MCF 10A (cell line): ENCODE measurements at regions not wholly inside any gene's neighbourhood (a gene's known extent, or its start where the extent isn't known, plus 50 kb on each side); places are given as distances from the start of the nearest gene placed in this dataset.

ENCODE experiments used
- BruUV-seq: library from RNA; stranded (reverse); fragments of 400-500 nt; replicated peaks from 2 replicates; lab custom pipeline; 2021; lab: Mats Ljungman, UMichigan
- CTCF ChIA-PET: fragments of 300-600 bp; sonication (Branson Sonifier 250); formaldehyde crosslinking; extraction: SDS; loops from one replicate; lab custom pipeline; 2021; ENCODE audit warnings: antibody characterized with exemption, inconsistent platforms; lab: Yijun Ruan, JAX
- POLR2A ChIA-PET: fragments of 300-600, 350-650 bp; sonication (Branson Sonifier 250); formaldehyde crosslinking; extraction: SDS; loops from one replicate; lab custom pipeline; 2020; ENCODE audit warnings: antibody characterized with exemption, inconsistent platforms; lab: Yijun Ruan, JAX
- DNase-seq: peaks from one replicate; pipeline ENCODE4 v3.0.0-alpha.2; 2018; ENCODE audit not compliant: unreplicated experiment
- H3K27ac Mint-ChIP-seq: one replicate; pipeline ENCODE4 v1.8.0; 2022; ENCODE audit warnings: mild to moderate bottlenecking, low read depth, mixed read lengths; ENCODE audit not compliant: unreplicated experiment
- H3K27me3 Mint-ChIP-seq: one replicate; pipeline ENCODE4 v1.8.0; 2022; ENCODE audit warnings: mixed read lengths; ENCODE audit not compliant: insufficient read depth, unreplicated experiment
- H3K36me3 Mint-ChIP-seq: one replicate; pipeline ENCODE4 v1.8.0; 2022; ENCODE audit warnings: mild to moderate bottlenecking, moderate library complexity, mixed read lengths; ENCODE audit not compliant: insufficient read depth, unreplicated experiment
- H3K4me1 Mint-ChIP-seq: one replicate; pipeline ENCODE4 v1.8.0; 2022; ENCODE audit warnings: mixed read lengths; ENCODE audit not compliant: insufficient read depth, unreplicated experiment
- H3K4me3 Mint-ChIP-seq: one replicate; pipeline ENCODE4 v1.8.0; 2022; ENCODE audit warnings: mild to moderate bottlenecking, moderate library complexity, mixed read lengths; ENCODE audit not compliant: unreplicated experiment
- H3K9me3 Mint-ChIP-seq: one replicate; pipeline ENCODE4 v1.8.0; 2022; ENCODE audit warnings: mixed read lengths; ENCODE audit not compliant: unreplicated experiment
- intact Hi-C: fragments of 100-400 bp; cut with micrococcal nuclease; formaldehyde crosslinking; loops from 2 replicates; pipeline ENCODE4 v1.14.1; 2022
- TF ChIP-seq, protein P1 (sequence below): fragments of 200-600 bp; IDR thresholded peaks from one replicate; pipeline ENCODE4 v1.8.0; 2022; ENCODE audit warnings: antibody characterized with exemption, mild to moderate bottlenecking; ENCODE audit not compliant: unreplicated experiment

DNA sequence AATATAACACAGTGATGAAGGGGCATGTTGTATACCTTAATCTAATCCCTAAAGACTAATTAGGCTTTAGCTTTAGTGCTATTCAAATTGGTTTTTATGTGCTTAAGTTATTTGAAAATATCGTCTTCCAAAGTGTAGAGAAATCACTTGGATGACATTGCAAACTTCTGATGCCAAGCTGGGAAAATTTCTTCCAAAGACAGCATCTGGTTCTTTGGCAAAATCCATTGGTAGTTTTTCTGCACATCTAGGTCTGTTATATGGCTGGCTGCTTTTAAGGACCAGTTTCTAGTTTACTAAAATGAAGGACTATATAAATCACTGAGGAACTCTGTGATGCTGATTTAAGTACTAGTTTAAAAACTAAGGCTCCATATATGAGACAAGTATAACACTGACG is 2362.3 kb downstream of the PCDH9 start:
- Mint-ChIP-seq H3K36me3 (no peaks in the 10 kb centered on the region), H3K27ac (no peak overlapping the region), H3K4me1 (no peaks in the 10 kb centered on the region), H3K27me3 (no peaks in the 10 kb centered on the region), H3K9me3 (no peaks in the 10 kb centered on the region), H3K4me3 (no peak overlapping the region)
- no peak for DNase-seq
- TF ChIP-seq, protein P1, sequence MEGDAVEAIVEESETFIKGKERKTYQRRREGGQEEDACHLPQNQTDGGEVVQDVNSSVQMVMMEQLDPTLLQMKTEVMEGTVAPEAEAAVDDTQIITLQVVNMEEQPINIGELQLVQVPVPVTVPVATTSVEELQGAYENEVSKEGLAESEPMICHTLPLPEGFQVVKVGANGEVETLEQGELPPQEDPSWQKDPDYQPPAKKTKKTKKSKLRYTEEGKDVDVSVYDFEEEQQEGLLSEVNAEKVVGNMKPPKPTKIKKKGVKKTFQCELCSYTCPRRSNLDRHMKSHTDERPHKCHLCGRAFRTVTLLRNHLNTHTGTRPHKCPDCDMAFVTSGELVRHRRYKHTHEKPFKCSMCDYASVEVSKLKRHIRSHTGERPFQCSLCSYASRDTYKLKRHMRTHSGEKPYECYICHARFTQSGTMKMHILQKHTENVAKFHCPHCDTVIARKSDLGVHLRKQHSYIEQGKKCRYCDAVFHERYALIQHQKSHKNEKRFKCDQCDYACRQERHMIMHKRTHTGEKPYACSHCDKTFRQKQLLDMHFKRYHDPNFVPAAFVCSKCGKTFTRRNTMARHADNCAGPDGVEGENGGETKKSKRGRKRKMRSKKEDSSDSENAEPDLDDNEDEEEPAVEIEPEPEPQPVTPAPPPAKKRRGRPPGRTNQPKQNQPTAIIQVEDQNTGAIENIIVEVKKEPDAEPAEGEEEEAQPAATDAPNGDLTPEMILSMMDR, result no peak
- intact Hi-C loops, result no loop called here
- ChIA-PET POLR2A (no interaction called here), CTCF (no interaction called here)
- no TSS peak for BruUV-seq

DNA sequence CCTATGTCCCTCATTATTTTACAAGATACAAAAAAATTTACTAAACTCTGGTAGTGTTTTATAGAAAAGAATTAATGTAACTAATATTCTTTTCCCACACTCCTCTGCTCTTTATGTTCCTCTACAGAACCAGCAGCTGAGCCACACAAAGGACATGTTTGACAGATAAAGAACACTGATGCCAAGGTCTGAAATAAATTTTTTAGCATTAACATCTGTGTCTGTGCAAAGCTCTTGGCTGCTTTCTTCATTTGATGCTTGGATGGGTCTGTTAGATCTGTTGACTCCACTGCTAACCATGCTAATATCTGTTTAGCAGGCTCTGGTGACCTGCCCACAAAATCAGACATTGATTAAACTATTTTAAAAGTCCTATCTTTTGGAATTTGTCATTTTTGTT is 2363.8 kb downstream of the PCDH9 start:
- Mint-ChIP-seq H3K36me3 (no peaks in the 10 kb centered on the region), H3K4me1 (no peaks in the 10 kb centered on the region), H3K4me3 (no peak overlapping the region), H3K27me3 (no peaks in the 10 kb centered on the region), H3K27ac (no peak overlapping the region), H3K9me3 (no peaks in the 10 kb centered on the region)
- ChIA-PET POLR2A (no interaction called here), CTCF (interaction anchor here (0.6 kb wide), 2 partner anchors 122 to 351 kb away, joined by 3 read pairs; no protein-coding TSS in a partner anchor)
- TF ChIP-seq, protein P1, result no peak
- no TSS peak for BruUV-seq
- no peak for DNase-seq
- intact Hi-C loops, result no loop called here

DNA sequence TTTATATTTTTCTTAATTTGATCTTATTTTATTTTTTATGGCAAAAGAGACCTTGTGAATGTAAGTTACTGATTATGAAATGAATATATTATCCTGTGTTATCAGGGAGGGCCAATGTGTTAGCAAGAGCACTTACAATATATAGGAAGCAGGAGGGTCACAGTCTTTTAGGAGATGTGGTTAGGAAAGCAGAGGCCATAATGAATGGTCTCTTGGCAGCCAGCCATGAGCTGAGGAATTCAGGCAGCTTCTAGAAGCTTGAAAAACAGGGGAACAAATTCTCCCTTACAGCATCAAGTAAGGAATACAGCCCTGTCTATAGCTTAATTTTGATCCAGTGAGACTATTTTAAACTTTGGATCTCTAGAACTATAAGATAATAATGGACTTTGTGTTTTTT is 2374.6 kb downstream of the PCDH9 start:
- DNase-seq, result peak; percentile 3
- Mint-ChIP-seq H3K27ac (no peak overlapping the region), H3K4me3 (no peak overlapping the region), H3K27me3 (no peaks in the 10 kb centered on the region), H3K36me3 (no peaks in the 10 kb centered on the region), H3K9me3 (peaks cover 8% of the 10 kb centered on the region), H3K4me1 (no peaks in the 10 kb centered on the region)
- intact Hi-C loops, result no loop called here
- no TSS peak for BruUV-seq
- POLR2A ChIA-PET, result no interaction called here
- TF ChIP-seq, protein P1, result no peak
- CTCF ChIA-PET, result no interaction called here

DNA sequence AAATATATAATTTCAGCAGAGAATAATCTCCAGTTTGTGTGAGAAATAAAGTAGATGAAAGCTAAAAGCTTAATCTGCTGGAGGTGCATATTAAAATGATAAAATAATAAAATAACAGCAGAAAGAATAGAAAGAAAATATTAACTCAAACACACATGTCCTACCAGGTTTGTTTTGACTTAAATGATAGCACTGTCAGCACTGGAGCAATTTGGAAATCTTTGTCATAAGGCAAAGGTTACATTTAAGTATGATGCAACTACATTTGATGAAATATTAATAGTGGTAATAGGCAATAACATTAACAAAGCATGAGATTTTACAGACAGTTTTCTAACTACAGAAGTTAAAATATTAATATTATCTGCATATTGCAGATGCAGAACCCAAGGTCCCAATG is 2380.1 kb downstream of the PCDH9 start:
- Mint-ChIP-seq H3K4me1 (no peaks in the 10 kb centered on the region), H3K27ac (no peak overlapping the region), H3K4me3 (no peak overlapping the region), H3K36me3 (no peaks in the 10 kb centered on the region), H3K27me3 (no peaks in the 10 kb centered on the region), H3K9me3 (peaks cover 6% of the 10 kb centered on the region)
- CTCF ChIA-PET, result interaction anchor here (0.6 kb wide), 1 partner anchor 1750 kb away, joined by 6 read pairs; no protein-coding TSS in a partner anchor
- no TSS peak for BruUV-seq
- TF ChIP-seq, protein P1, result no peak
- DNase-seq, result no peak
- POLR2A ChIA-PET, result no interaction called here
- intact Hi-C loops, result no loop called here
